Thyroid gland (tissue), 4 donors: ENCODE measurements at regions not wholly inside any gene's neighbourhood (a gene's known extent, or its start where the extent isn't known, plus 50 kb on each side); places are given as distances from the start of the nearest gene placed in this dataset.

Experiments used
- POLR2A ChIP-seq, 2 donors: fragments of 450-650 bp; IDR thresholded peaks; one replicate each; pipeline ENCODE4 v1.6.1; 2017; ENCODE audit warnings: antibody characterized with exemption in 2 of 2, mild to moderate bottlenecking in 2 of 2, moderate library complexity in 1 of 2
- TF ChIP-seq, protein P1 (sequence below), 6 experiments: fragments of 200-600 bp in 3 of 6; fragments of 450-650 bp in 3 of 6; sonication (generic) in 3 of 6; IDR thresholded peaks; one replicate each; pipeline ENCODE4 v1.5.1; 2016 to 2019; ENCODE audit warnings: antibody characterized with exemption in 6 of 6, mild to moderate bottlenecking in 2 of 6, inconsistent platforms in 1 of 6, moderate library complexity in 1 of 6

DNA sequence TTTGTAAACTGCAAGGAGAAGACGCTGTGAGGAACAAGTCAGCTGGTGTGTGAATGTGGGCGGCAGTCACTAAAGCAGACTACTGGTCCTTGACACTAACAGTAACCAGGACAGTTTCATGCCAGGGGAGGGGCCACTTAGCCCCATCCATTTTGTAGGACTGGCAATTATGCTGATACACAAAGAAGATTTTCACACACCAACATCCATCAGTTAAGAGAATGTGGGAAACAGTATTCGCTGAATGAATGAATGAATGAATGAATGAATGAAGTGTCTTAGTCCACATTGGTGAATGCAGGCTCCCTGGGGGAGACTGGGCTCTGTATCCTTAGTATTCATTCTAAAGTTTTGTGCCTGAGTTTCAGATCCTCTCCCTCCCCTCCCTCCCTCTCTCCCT, 590.4 kb downstream of the BRD1 start:
- TF ChIP-seq, protein P1, sequence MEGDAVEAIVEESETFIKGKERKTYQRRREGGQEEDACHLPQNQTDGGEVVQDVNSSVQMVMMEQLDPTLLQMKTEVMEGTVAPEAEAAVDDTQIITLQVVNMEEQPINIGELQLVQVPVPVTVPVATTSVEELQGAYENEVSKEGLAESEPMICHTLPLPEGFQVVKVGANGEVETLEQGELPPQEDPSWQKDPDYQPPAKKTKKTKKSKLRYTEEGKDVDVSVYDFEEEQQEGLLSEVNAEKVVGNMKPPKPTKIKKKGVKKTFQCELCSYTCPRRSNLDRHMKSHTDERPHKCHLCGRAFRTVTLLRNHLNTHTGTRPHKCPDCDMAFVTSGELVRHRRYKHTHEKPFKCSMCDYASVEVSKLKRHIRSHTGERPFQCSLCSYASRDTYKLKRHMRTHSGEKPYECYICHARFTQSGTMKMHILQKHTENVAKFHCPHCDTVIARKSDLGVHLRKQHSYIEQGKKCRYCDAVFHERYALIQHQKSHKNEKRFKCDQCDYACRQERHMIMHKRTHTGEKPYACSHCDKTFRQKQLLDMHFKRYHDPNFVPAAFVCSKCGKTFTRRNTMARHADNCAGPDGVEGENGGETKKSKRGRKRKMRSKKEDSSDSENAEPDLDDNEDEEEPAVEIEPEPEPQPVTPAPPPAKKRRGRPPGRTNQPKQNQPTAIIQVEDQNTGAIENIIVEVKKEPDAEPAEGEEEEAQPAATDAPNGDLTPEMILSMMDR (IDR thresholded peaks at IDR 0.05): no peak
- TF ChIP-seq POLR2A (IDR thresholded peaks at IDR 0.05): no peak
